Fibroblast of lung (primary cell): ENCODE measurements at regions not wholly inside any gene's neighbourhood (a gene's known extent, or its start where the extent isn't known, plus 50 kb on each side); places are given as distances from the start of the nearest gene placed in this dataset.
"Not testable (repeated sequence)": the region's sequence is repeated elsewhere in the genome, so short reads cannot be mapped to it uniquely, and the experiment has no call there.

Source experiments
- DNase-seq, 2 donors: peaks; one replicate each; pipeline versions ENCODE4 v3.0.0 to v3.0.0-alpha.2; 2010; ENCODE audit warnings: low read depth in 2 of 2
- H2AFZ ChIP-seq: 2 replicates; pipeline ENCODE4 v1.5.1; 2012; ENCODE audit warnings: low read length, control low read depth, inconsistent platforms
- H3K27ac ChIP-seq: 2 replicates; pipeline ENCODE4 v1.5.1; 2011; ENCODE audit warnings: low read length, control low read depth; ENCODE audit not compliant: insufficient read depth
- H3K27me3 ChIP-seq: 2 replicates; pipeline ENCODE4 v1.5.1; 2011; ENCODE audit warnings: mild to moderate bottlenecking, low read length; ENCODE audit not compliant: control insufficient read depth, insufficient read depth
- H3K36me3 ChIP-seq: 2 replicates; pipeline ENCODE4 v1.5.1; 2011; ENCODE audit warnings: low read length; ENCODE audit not compliant: control insufficient read depth, insufficient read depth
- H3K4me1 ChIP-seq: 2 replicates; pipeline ENCODE4 v1.5.1; 2011; ENCODE audit warnings: low read length; ENCODE audit not compliant: control insufficient read depth, insufficient read depth; ENCODE audit errors: extremely low read depth
- H3K4me2 ChIP-seq: 2 replicates; pipeline ENCODE4 v1.5.1; 2011; ENCODE audit warnings: low read length, control low read depth; ENCODE audit not compliant: insufficient read depth; ENCODE audit errors: extremely low read depth
- H3K4me3 ChIP-seq, 4 experiments: fragments of 200-600 bp in 1 of 4; sonication (generic) in 1 of 4; replicated peaks in 1 of 4; 2 replicates each; pipeline ENCODE4 v1.5.1; 2011 to 2016; ENCODE audit warnings: low read length in 4 of 4, low read depth in 3 of 4, mild to moderate bottlenecking in 3 of 4, control low read depth in 2 of 4, inconsistent platforms in 1 of 4, mixed read lengths in 1 of 4; ENCODE audit not compliant: insufficient read depth in 1 of 4; ENCODE audit errors: control extremely low read depth in 1 of 4
- H3K79me2 ChIP-seq: 2 replicates; pipeline ENCODE4 v1.5.1; 2012; ENCODE audit warnings: mild to moderate bottlenecking, low read length, inconsistent platforms; ENCODE audit not compliant: control insufficient read depth, insufficient read depth
- H3K9ac ChIP-seq: 2 replicates; pipeline ENCODE4 v1.5.1; 2011; ENCODE audit warnings: mild to moderate bottlenecking, low read length, control low read depth; ENCODE audit not compliant: insufficient read depth
- H3K9me3 ChIP-seq: 2 replicates; pipeline ENCODE4 v1.5.1; 2012; ENCODE audit warnings: low read depth, low read length; ENCODE audit not compliant: control insufficient read depth, insufficient read depth
- H4K20me1 ChIP-seq: 2 replicates; pipeline ENCODE4 v1.5.1; 2011; ENCODE audit warnings: low read length; ENCODE audit not compliant: control insufficient read depth, insufficient read depth; ENCODE audit errors: extremely low read depth
- CTCF ChIP-seq, 2 donors: IDR thresholded peaks in 1 of 2; conservative IDR thresholded peaks in 1 of 2; 1 replicate in 1 of 2; 2 replicates in 1 of 2; pipeline ENCODE4 v1.5.1; 2011 to 2012; ENCODE audit warnings: low read length in 2 of 2, control low read depth in 1 of 2, inconsistent platforms in 1 of 2, low read depth in 1 of 2, mild to moderate bottlenecking in 1 of 2
- EZH2 ChIP-seq: IDR thresholded peaks from 2 replicates; pipeline ENCODE4 v1.5.1; 2012; ENCODE audit warnings: low read length, control low read depth, mild to moderate bottlenecking; ENCODE audit errors: missing control alignments

DNA sequence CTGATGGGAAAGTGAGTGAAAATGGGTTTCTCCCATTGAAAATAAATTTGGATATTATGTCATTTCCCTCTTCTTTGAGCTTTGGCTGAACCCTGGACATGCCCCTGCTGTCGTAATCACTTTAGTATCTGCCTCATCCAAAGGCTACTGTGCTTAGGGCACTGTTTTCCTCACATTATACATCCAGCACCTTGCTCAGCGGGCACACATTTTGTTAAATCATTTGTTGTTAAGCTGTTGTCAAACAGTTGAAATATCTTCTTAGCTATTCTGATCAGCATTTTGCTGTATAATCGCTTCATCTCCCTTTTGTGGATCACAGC is 352.7 kb upstream of the CD180 start:
- DNase-seq = no peak
- Histone ChIP-seq H3K27ac (no peak overlapping the region), H4K20me1 (no peaks in the 10 kb centered on the region), H3K4me3 (no peak overlapping the region), H3K9ac (no peak overlapping the region), H3K4me2 (no peak overlapping the region), H3K27me3 (no peaks in the 10 kb centered on the region), H3K36me3 (no peaks in the 10 kb centered on the region), H2AFZ (peak overlapping the region; percentile 36), H3K79me2 (no peaks in the 10 kb centered on the region), H3K4me1 (peaks cover 2% of the 10 kb centered on the region), H3K9me3 (no peaks in the 10 kb centered on the region)
- TF ChIP-seq CTCF (conservative IDR thresholded peaks at IDR 0.05 in 1 of 2, IDR thresholded peaks at IDR 0.05 in 1 of 2; ENCODE audit: low read depth in 1 of 2, low read length in 2 of 2) (no peak), EZH2 (no peak)

DNA sequence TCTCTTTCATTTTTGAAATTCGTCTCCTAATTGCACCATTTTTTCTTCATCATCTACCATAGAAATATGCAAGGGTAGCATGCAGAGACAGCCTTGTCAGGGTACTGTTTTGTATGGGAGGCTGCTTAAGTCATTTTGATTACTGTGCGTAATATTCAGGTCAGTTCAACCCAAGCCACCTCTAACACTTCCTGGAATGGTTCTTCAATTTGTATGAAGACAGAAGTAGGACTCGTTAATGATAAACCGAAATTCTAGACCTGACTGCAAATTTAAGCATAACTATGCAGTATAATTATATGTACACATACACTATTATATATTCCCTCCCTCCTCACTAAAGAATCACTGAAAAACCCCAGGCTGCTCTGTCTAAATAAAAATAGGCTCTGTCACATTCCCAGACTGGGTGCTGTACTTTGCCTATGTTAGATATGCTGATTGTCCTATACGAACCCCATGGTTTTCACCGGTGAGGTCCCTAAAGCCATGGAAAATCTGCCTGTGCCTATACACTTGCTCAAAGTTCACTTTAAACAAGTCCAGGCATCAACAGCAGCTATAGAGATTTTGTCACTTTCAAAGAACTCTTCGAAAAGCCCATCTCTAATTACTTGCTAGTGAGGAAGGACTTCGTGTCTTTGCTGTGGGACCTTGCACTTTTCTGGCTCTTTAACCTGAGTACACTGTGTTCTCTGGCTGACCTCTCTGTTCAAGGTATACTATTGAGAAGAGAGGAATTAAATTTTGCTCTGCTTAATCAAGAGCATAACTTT is 352.1 kb upstream of the CD180 start:
- Histone ChIP-seq H2AFZ (peak overlapping the region; percentile 42), H3K4me2 (peak overlapping the region; percentile 11), H3K36me3 (no peaks in the 10 kb centered on the region), H3K27ac (no peak overlapping the region), H3K9me3 (no peaks in the 10 kb centered on the region), H3K4me1 (peaks cover 2% of the 10 kb centered on the region), H3K4me3 (no peak overlapping the region), H4K20me1 (no peaks in the 10 kb centered on the region), H3K79me2 (no peaks in the 10 kb centered on the region), H3K27me3 (no peaks in the 10 kb centered on the region), H3K9ac (no peak overlapping the region)
- no peak for DNase-seq
- no peak for TF ChIP-seq EZH2
- TF ChIP-seq CTCF (conservative IDR thresholded peaks at IDR 0.05 in 1 of 2, IDR thresholded peaks at IDR 0.05 in 1 of 2; ENCODE audit: low read depth in 1 of 2, low read length in 2 of 2) = no peak

DNA sequence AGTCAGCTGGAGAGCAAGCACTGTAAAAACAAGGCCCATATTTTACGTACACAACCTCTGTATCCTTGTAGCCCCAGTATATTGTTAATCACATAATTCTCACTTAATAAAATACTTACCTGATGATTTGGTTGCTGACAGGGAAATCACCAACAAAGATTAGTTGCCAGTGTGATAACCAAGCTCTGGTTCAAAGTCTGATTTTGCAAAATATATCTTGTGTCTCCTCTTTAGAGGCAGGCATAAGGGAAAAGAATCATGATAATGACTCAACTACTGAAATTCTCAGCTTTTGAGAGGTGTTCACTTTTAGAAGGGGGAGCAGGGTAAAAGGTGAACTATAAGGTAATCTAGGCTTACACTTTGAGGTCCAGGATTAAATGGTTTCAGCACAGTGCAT is 351.1 kb upstream of the CD180 start:
- H3K27ac ChIP-seq = no peak overlapping the region
- no peak overlapping the region for H3K4me3 ChIP-seq
- no peak for TF ChIP-seq EZH2
- no peak for TF ChIP-seq CTCF (conservative IDR thresholded peaks at IDR 0.05 in 1 of 2, IDR thresholded peaks at IDR 0.05 in 1 of 2; ENCODE audit: low read depth in 1 of 2, low read length in 2 of 2)
- no peak overlapping the region for H2AFZ ChIP-seq
- H4K20me1 ChIP-seq = no peaks in the 10 kb centered on the region
- no peaks in the 10 kb centered on the region for H3K36me3 ChIP-seq
- no peaks in the 10 kb centered on the region for H3K27me3 ChIP-seq
- H3K9me3 ChIP-seq = no peaks in the 10 kb centered on the region
- no peaks in the 10 kb centered on the region for H3K79me2 ChIP-seq
- peaks cover 2% of the 10 kb centered on the region for H3K4me1 ChIP-seq
- H3K9ac ChIP-seq = no peak overlapping the region
- no peak for DNase-seq
- no peak overlapping the region for H3K4me2 ChIP-seq

DNA sequence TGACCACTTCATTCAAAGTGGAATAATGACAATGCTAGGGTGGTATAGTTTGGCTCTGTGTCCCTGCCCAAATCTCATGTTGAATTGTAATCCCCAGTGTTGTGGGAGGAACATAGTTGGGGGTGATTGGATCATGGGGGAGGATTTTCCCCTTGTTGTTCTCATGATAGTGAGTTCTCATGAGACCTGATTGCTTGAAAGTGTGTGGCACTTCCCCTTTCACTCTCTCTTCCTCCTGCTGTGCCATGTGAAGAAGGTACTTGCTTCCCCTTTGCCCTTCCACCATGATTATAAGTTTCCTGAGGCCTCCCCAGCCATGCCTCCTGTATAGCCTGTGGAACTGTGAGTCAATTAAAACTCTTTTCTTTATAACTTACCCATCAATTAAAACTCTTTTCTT is 348.3 kb upstream of the CD180 start:
- DNase-seq, H3K9ac ChIP-seq, H3K36me3 ChIP-seq, H2AFZ ChIP-seq, H3K79me2 ChIP-seq, H3K4me2 ChIP-seq, H3K4me1 ChIP-seq, H3K4me3 ChIP-seq, H3K9me3 ChIP-seq, H3K27ac ChIP-seq, H4K20me1 ChIP-seq, H3K27me3 ChIP-seq: not testable (repeated sequence)
